H9 (cell line): ENCODE measurements at regions not wholly inside any gene's neighbourhood (a gene's known extent, or its start where the extent isn't known, plus 50 kb on each side); places are given as distances from the start of the nearest gene placed in this dataset.

Source experiments
- DNase-seq: peaks from one replicate; pipeline ENCODE4 v3.0.0-alpha.2; 2017
- H2AFZ ChIP-seq: one replicate; pipeline ENCODE4 v1.6.1; 2013; ENCODE audit warnings: mild to moderate bottlenecking, low read length, control low read depth, moderate library complexity
- H2AK5ac ChIP-seq: 2 replicates; pipeline ENCODE4 v1.6.1; 2013; ENCODE audit warnings: low read length, control low read depth, mixed read lengths; ENCODE audit not compliant: insufficient read length
- H2BK120ac ChIP-seq: one replicate; pipeline ENCODE4 v1.6.1; 2013; ENCODE audit warnings: low read depth, mild to moderate bottlenecking, low read length, control low read depth, inconsistent platforms; ENCODE audit not compliant: poor library complexity, severe bottlenecking
- H2BK12ac ChIP-seq: 2 replicates; pipeline ENCODE4 v1.6.1; 2013; ENCODE audit warnings: low read length, control low read depth, mixed read lengths, low read depth; ENCODE audit not compliant: insufficient read length
- H2BK15ac ChIP-seq: 2 replicates; pipeline ENCODE4 v1.6.1; 2013; ENCODE audit warnings: low read depth, low read length, control low read depth
- H2BK20ac ChIP-seq: one replicate; pipeline ENCODE4 v1.6.1; 2013; ENCODE audit warnings: low read depth, mild to moderate bottlenecking, low read length, control low read depth, inconsistent platforms; ENCODE audit not compliant: poor library complexity, severe bottlenecking
- H2BK5ac ChIP-seq: 2 replicates; pipeline ENCODE4 v1.6.1; 2013; ENCODE audit warnings: low read length, control low read depth, mixed read lengths; ENCODE audit not compliant: insufficient read length
- H3K14ac ChIP-seq: 2 replicates; pipeline ENCODE4 v1.6.1; 2013; ENCODE audit warnings: low read length, control low read depth; ENCODE audit not compliant: insufficient read depth
- H3K18ac ChIP-seq: 2 replicates; pipeline ENCODE4 v1.6.1; 2013; ENCODE audit warnings: low read depth, mild to moderate bottlenecking, mixed read lengths, low read length, control low read depth; ENCODE audit not compliant: insufficient read length
- H3K23ac ChIP-seq: 2 replicates; pipeline ENCODE4 v1.6.1; 2013; ENCODE audit warnings: low read length, control low read depth, mixed read lengths, low read depth; ENCODE audit not compliant: insufficient read length
- H3K23me2 ChIP-seq: 2 replicates; pipeline ENCODE4 v1.6.1; 2013; ENCODE audit warnings: low read depth, mild to moderate bottlenecking, mixed read lengths, low read length, control low read depth; ENCODE audit not compliant: insufficient read length, poor library complexity, severe bottlenecking
- H3K27ac ChIP-seq: 2 replicates; pipeline ENCODE4 v1.5.1; 2013; ENCODE audit warnings: low read length, control low read depth, mixed read lengths, low read depth; ENCODE audit not compliant: insufficient read length
- H3K27me3 ChIP-seq: 2 replicates; pipeline ENCODE4 v1.6.1; 2013; ENCODE audit warnings: low read length, control low read depth, inconsistent platforms; ENCODE audit not compliant: insufficient read depth
- H3K4ac ChIP-seq: 2 replicates; pipeline ENCODE4 v1.6.1; 2013; ENCODE audit warnings: low read depth, mild to moderate bottlenecking, control low read depth, inconsistent platforms, low read length, moderate library complexity
- H3K4me1 ChIP-seq: 2 replicates; pipeline ENCODE4 v1.6.1; 2013; ENCODE audit warnings: low read length, control low read depth, inconsistent platforms; ENCODE audit not compliant: insufficient read depth
- H3K4me2 ChIP-seq: 2 replicates; pipeline ENCODE4 v1.6.1; 2013; ENCODE audit warnings: low read length, control low read depth, mixed read lengths; ENCODE audit not compliant: insufficient read length, insufficient read depth
- H3K56ac ChIP-seq: 2 replicates; pipeline ENCODE4 v1.6.1; 2013; ENCODE audit warnings: low read depth, mild to moderate bottlenecking, mixed read lengths, low read length, control low read depth; ENCODE audit not compliant: insufficient read length
- H3K79me1 ChIP-seq: 2 replicates; pipeline ENCODE4 v1.6.1; 2013; ENCODE audit warnings: low read depth, mild to moderate bottlenecking, moderate library complexity, low read length, control low read depth, inconsistent platforms; ENCODE audit not compliant: insufficient read depth, poor library complexity, severe bottlenecking
- H3K79me2 ChIP-seq: 2 replicates; pipeline ENCODE4 v1.6.1; 2013; ENCODE audit warnings: low read length, control low read depth, inconsistent platforms; ENCODE audit not compliant: insufficient read depth
- H3K9ac ChIP-seq: 2 replicates; pipeline ENCODE4 v1.6.1; 2013; ENCODE audit warnings: low read length, control low read depth, mixed read lengths; ENCODE audit not compliant: insufficient read length; ENCODE audit errors: extremely low read depth
- H3K9me3 ChIP-seq: one replicate; pipeline ENCODE4 v1.6.1; 2013; ENCODE audit warnings: low read depth, low read length, inconsistent platforms; ENCODE audit not compliant: control insufficient read depth
- H3T11ph ChIP-seq: one replicate; pipeline ENCODE4 v1.6.1; 2013; ENCODE audit warnings: mild to moderate bottlenecking, low read length, control low read depth, inconsistent platforms
- H4K20me1 ChIP-seq: one replicate; pipeline ENCODE4 v1.6.1; 2013; ENCODE audit not compliant: control insufficient read depth, insufficient read length, insufficient read depth
- H4K5ac ChIP-seq: 2 replicates; pipeline ENCODE4 v1.6.1; 2013; ENCODE audit warnings: low read depth, mild to moderate bottlenecking, mixed read lengths, low read length, control low read depth; ENCODE audit not compliant: insufficient read length
- H4K8ac ChIP-seq: replicated peaks from 2 replicates; pipeline ENCODE4 v1.6.1; 2013; ENCODE audit warnings: low read length, control low read depth, mixed read lengths, low read depth; ENCODE audit not compliant: insufficient read length
- H4K91ac ChIP-seq: 2 replicates; pipeline ENCODE4 v1.6.1; 2013; ENCODE audit warnings: low read depth, mild to moderate bottlenecking, moderate library complexity, mixed read lengths, low read length, control low read depth; ENCODE audit not compliant: insufficient read length
- H3K27ac Mint-ChIP-seq, 3 experiments: 2 replicates in 2 of 3; 3 replicates in 1 of 3; pipeline ENCODE4 v1.8.0; 2020 to 2021; ENCODE audit warnings: mixed read lengths in 3 of 3, mild to moderate bottlenecking in 1 of 3, moderate library complexity in 1 of 3
- H3K27me3 Mint-ChIP-seq: 2 replicates; pipeline ENCODE4 v1.8.0; 2021; ENCODE audit warnings: low read depth, mild to moderate bottlenecking, moderate library complexity, mixed read lengths
- H3K36me3 Mint-ChIP-seq, 3 experiments: 2 replicates in 2 of 3; 3 replicates in 1 of 3; pipeline ENCODE4 v1.8.0; 2020 to 2021; ENCODE audit warnings: low read depth in 3 of 3, mixed read lengths in 3 of 3; ENCODE audit not compliant: insufficient read depth in 1 of 3
- H3K4me1 Mint-ChIP-seq, 2 experiments: 2 replicates each; pipeline ENCODE4 v1.8.0; 2020; ENCODE audit warnings: mixed read lengths in 2 of 2
- H3K4me3 Mint-ChIP-seq, 2 experiments: 2 replicates in 1 of 2; 3 replicates in 1 of 2; pipeline ENCODE4 v1.8.0; 2020 to 2021; ENCODE audit warnings: mild to moderate bottlenecking in 2 of 2, mixed read lengths in 2 of 2, moderate library complexity in 1 of 2
- H3K9me3 Mint-ChIP-seq, 2 experiments: 2 replicates in 1 of 2; 3 replicates in 1 of 2; pipeline ENCODE4 v1.8.0; 2020; ENCODE audit warnings: mild to moderate bottlenecking in 2 of 2, mixed read lengths in 2 of 2, moderate library complexity in 1 of 2
- CTCF ChIP-seq: fragments of 200-600 bp; sonication (generic); conservative IDR thresholded peaks from 3 replicates; pipeline ENCODE4 v1.8.0; 2021; ENCODE audit warnings: antibody characterized with exemption, mild to moderate bottlenecking
- WGBS: extraction: QIAGEN DNeasy Blood & Tissue Kit; methylation state at CpG from one replicate; pipeline ENCODE4 v1.1.7; 2013; ENCODE audit warnings: missing lambda C conversion rate, low lambda C conversion rate, mixed read lengths; ENCODE audit not compliant: insufficient read length; ENCODE audit errors: extremely low coverage; 5-methylcytosine and 5-hydroxymethylcytosine counted together

- H3K27ac ChIP-seq = no peak overlapping the region
- no peak overlapping the region for H3K4me2 ChIP-seq
- no peak overlapping the region for H4K5ac ChIP-seq
- DNase-seq = no peak
- no peak overlapping the region for H4K8ac ChIP-seq
- H3K23ac ChIP-seq = no peak overlapping the region
- H3K27me3 ChIP-seq = no peaks in the 10 kb centered on the region
- no peak overlapping the region for H4K91ac ChIP-seq
- Mint-ChIP-seq H3K9me3 (no peaks in the 10 kb centered on the region), H3K4me3 (no peak overlapping the region), H3K36me3 (no peaks in the 10 kb centered on the region; a peak in 1 of 7 replicates), H3K27ac (no peak overlapping the region), H3K4me1 (peaks cover 22 to 27% of the 10 kb centered on the region in 2 experiments), H3K27me3 (peaks cover 7% of the 10 kb centered on the region)
- no peaks in the 10 kb centered on the region for H3K23me2 ChIP-seq
- H2BK12ac ChIP-seq = no peak overlapping the region
- H3K79me2 ChIP-seq = no peaks in the 10 kb centered on the region
- H4K20me1 ChIP-seq = no peaks in the 10 kb centered on the region
- 0 out of 3 replicates have a peak, but pooled peaks have one; percentile 14 for TF ChIP-seq CTCF
- no peak overlapping the region for H3K18ac ChIP-seq
- H3K9ac ChIP-seq = no peak overlapping the region
- no peak overlapping the region for H2AFZ ChIP-seq
- no peak overlapping the region for H3K4ac ChIP-seq
- H3K56ac ChIP-seq = no peak overlapping the region
- no peak overlapping the region for H2BK5ac ChIP-seq
- no peak overlapping the region for H2AK5ac ChIP-seq
- no peak overlapping the region; the same call in 1 of the 2 replicates for H3K14ac ChIP-seq
- H2BK15ac ChIP-seq = no peak overlapping the region
- H3K79me1 ChIP-seq = no peaks in the 10 kb centered on the region
- H2BK120ac ChIP-seq = no peak overlapping the region
- H2BK20ac ChIP-seq = no peak overlapping the region
- WGBS = no CpG with 5 or more reads among the region's 1 CpG
- peaks cover 3% of the 10 kb centered on the region; the same call in 1 of the 2 replicates for H3K4me1 ChIP-seq
- no peaks in the 10 kb centered on the region for H3K9me3 ChIP-seq
- no peak overlapping the region for H3T11ph ChIP-seq
These were observed 51.4 kb upstream of the ID3 start for GRCh38 chr1:23610677-23611076.
